ENCODE measurements at regions not wholly inside any gene's neighbourhood (a gene's known extent, or its start where the extent isn't known, plus 50 kb on each side); places are given as distances from the start of the nearest gene placed in this dataset.

DNA sequence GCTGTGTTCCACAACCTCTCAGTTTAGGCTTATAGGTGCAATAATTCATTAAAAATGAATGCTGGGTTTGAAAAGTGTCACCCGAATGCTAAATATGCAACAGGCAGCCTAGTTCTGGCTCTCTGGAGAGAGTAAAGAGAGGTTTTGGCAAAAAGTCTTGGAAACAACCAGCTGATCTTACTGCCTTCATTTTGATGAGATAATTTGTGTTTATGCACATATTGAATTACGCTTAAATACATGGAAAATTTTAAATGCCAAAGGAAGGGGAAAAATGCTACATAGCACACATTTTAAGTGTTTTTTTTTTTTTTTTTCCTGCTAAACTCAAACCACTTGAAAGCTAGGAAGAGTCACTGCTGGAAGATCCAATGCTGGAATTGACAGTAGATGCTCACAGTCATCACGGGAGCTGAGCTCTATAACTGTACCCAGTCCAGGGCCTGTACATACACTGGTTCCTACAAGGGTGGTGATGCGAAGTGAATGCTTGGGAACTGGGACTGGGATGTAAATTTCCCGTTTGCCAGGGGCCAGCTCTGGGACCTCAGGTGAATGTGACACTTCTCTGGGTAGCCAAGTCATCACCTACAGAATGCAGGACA is 151.5 kb downstream of the PFKFB3 start:
- Histone ChIP-seq H3K36me3 (ENCODE audit: insufficient read depth, low read length, poor library complexity, severe bottlenecking) (no peaks in the 10 kb centered on the region), H3K27ac (ENCODE audit: low read depth, low read length, poor library complexity, severe bottlenecking) (no peak overlapping the region), H3K4me1 (ENCODE audit: insufficient read depth, low read length, poor library complexity, severe bottlenecking) (no peaks in the 10 kb centered on the region), H3K9me3 (ENCODE audit: low read depth, low read length, poor library complexity, severe bottlenecking) (peaks cover 8% of the 10 kb centered on the region), H3K27me3 (replicated peaks; ENCODE audit: insufficient read depth, low read depth, low read length, poor library complexity) (no peaks in the 10 kb centered on the region), H3K4me3 (ENCODE audit: low read depth, low read length, poor library complexity, severe bottlenecking) (no peak overlapping the region)
- intact Hi-C loops (cut with micrococcal nuclease; ENCODE audit: unreplicated experiment), result no loop called here
- ChIA-PET POLR2A (ENCODE audit: low non-redundant PET) (no interaction called here), CTCF (no interaction called here)
- BruUV-seq (replicated peaks), result no TSS peak
- DNase-seq (ENCODE audit: low spot score), result no peak
- TF ChIP-seq, protein P1, sequence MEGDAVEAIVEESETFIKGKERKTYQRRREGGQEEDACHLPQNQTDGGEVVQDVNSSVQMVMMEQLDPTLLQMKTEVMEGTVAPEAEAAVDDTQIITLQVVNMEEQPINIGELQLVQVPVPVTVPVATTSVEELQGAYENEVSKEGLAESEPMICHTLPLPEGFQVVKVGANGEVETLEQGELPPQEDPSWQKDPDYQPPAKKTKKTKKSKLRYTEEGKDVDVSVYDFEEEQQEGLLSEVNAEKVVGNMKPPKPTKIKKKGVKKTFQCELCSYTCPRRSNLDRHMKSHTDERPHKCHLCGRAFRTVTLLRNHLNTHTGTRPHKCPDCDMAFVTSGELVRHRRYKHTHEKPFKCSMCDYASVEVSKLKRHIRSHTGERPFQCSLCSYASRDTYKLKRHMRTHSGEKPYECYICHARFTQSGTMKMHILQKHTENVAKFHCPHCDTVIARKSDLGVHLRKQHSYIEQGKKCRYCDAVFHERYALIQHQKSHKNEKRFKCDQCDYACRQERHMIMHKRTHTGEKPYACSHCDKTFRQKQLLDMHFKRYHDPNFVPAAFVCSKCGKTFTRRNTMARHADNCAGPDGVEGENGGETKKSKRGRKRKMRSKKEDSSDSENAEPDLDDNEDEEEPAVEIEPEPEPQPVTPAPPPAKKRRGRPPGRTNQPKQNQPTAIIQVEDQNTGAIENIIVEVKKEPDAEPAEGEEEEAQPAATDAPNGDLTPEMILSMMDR (conservative IDR thresholded peaks at IDR 0.05; ENCODE audit: low read depth, low read length), result no peak
- TF ChIP-seq EZH2 (IDR thresholded peaks at IDR 0.05; ENCODE audit: borderline replicate concordance, low read depth, low read length, poor library complexity, severe bottlenecking), result no peak

- Histone ChIP-seq H3K4me1 (ENCODE audit: insufficient read depth, low read length, poor library complexity, severe bottlenecking) (no peaks in the 10 kb centered on the region), H3K4me3 (ENCODE audit: low read depth, low read length, poor library complexity, severe bottlenecking) (no peak overlapping the region), H3K36me3 (ENCODE audit: insufficient read depth, low read length, poor library complexity, severe bottlenecking) (no peaks in the 10 kb centered on the region), H3K27ac (ENCODE audit: low read depth, low read length, poor library complexity, severe bottlenecking) (no peak overlapping the region), H3K9me3 (ENCODE audit: low read depth, low read length, poor library complexity, severe bottlenecking) (peaks cover 8% of the 10 kb centered on the region), H3K27me3 (replicated peaks; ENCODE audit: insufficient read depth, low read depth, low read length, poor library complexity) (no peaks in the 10 kb centered on the region)
- CTCF ChIA-PET, result no interaction called here
- no peak for DNase-seq (ENCODE audit: low spot score)
- TF ChIP-seq, protein P1 (conservative IDR thresholded peaks at IDR 0.05; ENCODE audit: low read depth, low read length), result no peak
- no peak for TF ChIP-seq EZH2 (IDR thresholded peaks at IDR 0.05; ENCODE audit: borderline replicate concordance, low read depth, low read length, poor library complexity, severe bottlenecking)
- no TSS peak for BruUV-seq (replicated peaks)
- POLR2A ChIA-PET (ENCODE audit: low non-redundant PET), result no interaction called here
- intact Hi-C loops (cut with micrococcal nuclease; ENCODE audit: unreplicated experiment), result no loop called here
Observed at GRCh38 chr10:6356280-6356793, 153.6 kb downstream of the PFKFB3 start.

DNA sequence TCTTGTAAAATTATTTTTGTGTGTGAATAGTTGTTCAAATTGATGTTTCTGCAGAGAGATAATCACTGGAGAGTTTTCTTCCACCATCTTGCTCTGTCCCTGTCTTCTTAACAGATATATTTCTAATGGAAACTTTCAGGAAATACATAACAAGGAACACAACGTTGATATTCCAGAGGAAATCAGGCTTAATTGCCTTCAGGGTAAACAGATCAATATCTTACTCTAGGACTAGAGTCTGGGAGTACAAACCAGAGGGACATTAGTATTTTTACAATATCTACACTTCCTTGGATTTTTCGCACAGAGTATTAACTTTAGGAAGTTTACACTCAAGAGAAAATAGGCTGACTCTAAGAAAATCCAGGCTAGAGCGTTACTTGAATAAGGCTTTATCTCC is 159.1 kb downstream of the PFKFB3 start:
- Histone ChIP-seq H3K4me1 (ENCODE audit: insufficient read depth, low read length, poor library complexity, severe bottlenecking) (no peaks in the 10 kb centered on the region), H3K9me3 (ENCODE audit: low read depth, low read length, poor library complexity, severe bottlenecking) (no peaks in the 10 kb centered on the region), H3K4me3 (ENCODE audit: low read depth, low read length, poor library complexity, severe bottlenecking) (no peak overlapping the region), H3K27ac (ENCODE audit: low read depth, low read length, poor library complexity, severe bottlenecking) (no peak overlapping the region), H3K36me3 (ENCODE audit: insufficient read depth, low read length, poor library complexity, severe bottlenecking) (no peaks in the 10 kb centered on the region), H3K27me3 (replicated peaks; ENCODE audit: insufficient read depth, low read depth, low read length, poor library complexity) (no peaks in the 10 kb centered on the region)
- no peak for DNase-seq (ENCODE audit: low spot score)
- intact Hi-C loops (cut with micrococcal nuclease; ENCODE audit: unreplicated experiment), result no loop called here
- TF ChIP-seq, protein P1 (conservative IDR thresholded peaks at IDR 0.05; ENCODE audit: low read depth, low read length), result no peak
- TF ChIP-seq EZH2 (IDR thresholded peaks at IDR 0.05; ENCODE audit: borderline replicate concordance, low read depth, low read length, poor library complexity, severe bottlenecking), result no peak
- ChIA-PET CTCF (no interaction called here), POLR2A (ENCODE audit: low non-redundant PET) (no interaction called here)
- no TSS peak for BruUV-seq (replicated peaks)
